Body of pancreas (tissue), 4 donors: ENCODE measurements at regions not wholly inside any gene's neighbourhood (a gene's known extent, or its start where the extent isn't known, plus 50 kb on each side); places are given as distances from the start of the nearest gene placed in this dataset.

Source experiments
- ATAC-seq: fragments of 150-250 bp; one replicate; pipeline ENCODE4 v1.9.1; 2016
- DNase-seq, 4 donors: peaks; one replicate each; pipeline ENCODE4 v3.0.0-alpha.2; 2019
- H3K27ac ChIP-seq, 4 donors: fragments of 200-600 bp; sonication (generic); 1 replicate in 3 of 4; 2 replicates in 1 of 4; pipeline versions ENCODE4 v1.5.1 to v1.6.1; 2016 to 2019; ENCODE audit warnings: mild to moderate bottlenecking in 1 of 4, mixed read lengths in 1 of 4, moderate library complexity in 1 of 4
- H3K27me3 ChIP-seq, 2 donors: fragments of 200-600 bp; sonication (generic); one replicate each; pipeline ENCODE4 v1.6.0; 2016; ENCODE audit warnings: mild to moderate bottlenecking in 1 of 2
- H3K36me3 ChIP-seq, 2 donors: fragments of 200-600 bp; sonication (generic); replicated peaks in 1 of 2; 2 replicates each; pipeline ENCODE4 v1.5.1; 2016; ENCODE audit warnings: low read depth in 2 of 2; ENCODE audit not compliant: insufficient read depth in 1 of 2
- H3K4me1 ChIP-seq: fragments of 200-600 bp; sonication (generic); one replicate; pipeline ENCODE4 v1.6.0; 2016
- H3K4me3 ChIP-seq, 2 donors: fragments of 200-600 bp; sonication (generic); 1 replicate in 1 of 2; 2 replicates in 1 of 2; pipeline ENCODE4 v1.5.1; 2016 to 2019
- H3K9me3 ChIP-seq, 3 donors: fragments of 200-600 bp; sonication (generic); 1 replicate in 2 of 3; 2 replicates in 1 of 3; pipeline ENCODE4 v1.5.1; 2016
- POLR2A ChIP-seq, 3 donors: fragments of 450-650 bp; IDR thresholded peaks; one replicate each; pipeline ENCODE4 v1.6.1; 2016; ENCODE audit warnings: antibody characterized with exemption in 3 of 3, mild to moderate bottlenecking in 2 of 3
- WGBS, 2 donors: methylation state at CpG; one replicate each; pipeline ENCODE4 v1.1.5; 2017; 5-methylcytosine and 5-hydroxymethylcytosine counted together
- intact Hi-C: fragments of 100-400 bp; cut with DNase I; formaldehyde crosslinking; loops from one replicate; pipeline ENCODE4 v1.15.1; 2023
- TF ChIP-seq, protein P1 (sequence below), 7 experiments: fragments of 450-650 bp in 4 of 7; fragments of 200-600 bp in 3 of 7; sonication (generic) in 3 of 7; IDR thresholded peaks; one replicate each; pipeline ENCODE4 v1.5.1; 2016 to 2019; ENCODE audit warnings: antibody characterized with exemption in 7 of 7

DNA sequence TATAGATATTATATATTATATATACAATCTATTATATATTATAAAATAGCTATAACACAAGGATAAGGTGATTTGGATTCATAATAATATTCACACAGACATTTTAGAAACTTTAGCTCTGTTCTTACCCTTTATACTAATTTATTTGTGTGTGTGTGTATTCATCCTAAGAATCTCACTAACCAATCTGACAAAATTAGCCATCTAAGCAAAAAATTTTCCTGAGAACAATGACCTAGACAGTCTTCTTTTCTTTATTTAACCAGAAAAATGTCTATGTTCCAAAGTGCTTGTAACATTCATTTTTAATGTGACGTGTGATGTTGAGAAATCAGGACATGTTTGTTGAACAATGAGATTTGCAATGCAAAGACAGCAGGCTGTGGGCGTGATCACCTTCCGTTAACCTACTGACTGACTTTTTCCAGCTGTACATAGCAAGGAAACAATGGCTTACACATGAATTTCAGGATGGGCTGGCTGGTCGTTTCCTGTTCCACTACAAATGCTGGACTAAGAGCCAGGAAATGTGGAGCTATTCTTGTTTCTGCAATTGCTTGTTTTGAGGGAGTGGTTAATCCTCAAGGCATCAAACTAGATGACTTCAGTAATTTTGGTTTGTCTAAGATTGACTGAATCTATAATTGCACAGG lies 634.6 kb upstream of the ARGLU1 start:
- peak overlapping the region in 1 of 4 donors; percentile 41 for H3K27ac ChIP-seq
- intact Hi-C loops = no loop called here
- H3K9me3 ChIP-seq = no peaks in the 10 kb centered on the region
- H3K4me3 ChIP-seq = no peak overlapping the region
- no peaks in the 10 kb centered on the region for H3K4me1 ChIP-seq
- no peaks in the 10 kb centered on the region for H3K27me3 ChIP-seq
- H3K36me3 ChIP-seq = no peaks in the 10 kb centered on the region
- TF ChIP-seq, protein P1, sequence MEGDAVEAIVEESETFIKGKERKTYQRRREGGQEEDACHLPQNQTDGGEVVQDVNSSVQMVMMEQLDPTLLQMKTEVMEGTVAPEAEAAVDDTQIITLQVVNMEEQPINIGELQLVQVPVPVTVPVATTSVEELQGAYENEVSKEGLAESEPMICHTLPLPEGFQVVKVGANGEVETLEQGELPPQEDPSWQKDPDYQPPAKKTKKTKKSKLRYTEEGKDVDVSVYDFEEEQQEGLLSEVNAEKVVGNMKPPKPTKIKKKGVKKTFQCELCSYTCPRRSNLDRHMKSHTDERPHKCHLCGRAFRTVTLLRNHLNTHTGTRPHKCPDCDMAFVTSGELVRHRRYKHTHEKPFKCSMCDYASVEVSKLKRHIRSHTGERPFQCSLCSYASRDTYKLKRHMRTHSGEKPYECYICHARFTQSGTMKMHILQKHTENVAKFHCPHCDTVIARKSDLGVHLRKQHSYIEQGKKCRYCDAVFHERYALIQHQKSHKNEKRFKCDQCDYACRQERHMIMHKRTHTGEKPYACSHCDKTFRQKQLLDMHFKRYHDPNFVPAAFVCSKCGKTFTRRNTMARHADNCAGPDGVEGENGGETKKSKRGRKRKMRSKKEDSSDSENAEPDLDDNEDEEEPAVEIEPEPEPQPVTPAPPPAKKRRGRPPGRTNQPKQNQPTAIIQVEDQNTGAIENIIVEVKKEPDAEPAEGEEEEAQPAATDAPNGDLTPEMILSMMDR (IDR thresholded peaks at IDR 0.05) = no peak
- TF ChIP-seq POLR2A (IDR thresholded peaks at IDR 0.05) = no peak
- 13 to 17% methylated on average over 4 of the region's 4 CpGs for WGBS, 2 donors
- peak in 2 of 4 donors; percentile 10 to 17 for DNase-seq
- peak; percentile 68 for ATAC-seq

DNA sequence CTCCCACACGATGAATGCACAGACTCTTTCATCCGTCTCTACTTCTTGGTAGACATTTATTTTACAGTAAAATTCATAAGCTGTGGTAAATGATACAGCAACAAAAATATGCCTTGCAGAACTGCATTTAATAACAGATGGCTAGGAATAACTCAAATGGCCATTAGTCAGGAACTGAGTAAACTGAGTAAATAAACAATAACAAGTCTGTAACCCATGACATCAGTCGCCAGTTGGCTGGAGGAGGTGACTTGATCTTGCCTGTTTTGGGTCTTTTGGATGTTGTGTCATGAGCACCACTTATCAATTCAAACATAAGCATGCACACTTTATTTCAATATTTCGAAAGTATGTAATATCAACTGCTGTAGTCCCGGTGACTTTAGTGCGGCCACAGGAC lies 632.6 kb upstream of the ARGLU1 start:
- intact Hi-C loops = no loop called here
- H3K27me3 ChIP-seq = no peaks in the 10 kb centered on the region
- WGBS, 2 donors = 77 to 80% methylated on average over 6 of the region's 6 CpGs
- H3K9me3 ChIP-seq = no peaks in the 10 kb centered on the region
- ATAC-seq = no peak
- DNase-seq = no peak
- TF ChIP-seq, protein P1 (IDR thresholded peaks at IDR 0.05) = no peak
- no peak for TF ChIP-seq POLR2A (IDR thresholded peaks at IDR 0.05)
- no peak overlapping the region for H3K27ac ChIP-seq
- H3K36me3 ChIP-seq = no peaks in the 10 kb centered on the region
- no peak overlapping the region for H3K4me3 ChIP-seq
- no peaks in the 10 kb centered on the region for H3K4me1 ChIP-seq

DNA sequence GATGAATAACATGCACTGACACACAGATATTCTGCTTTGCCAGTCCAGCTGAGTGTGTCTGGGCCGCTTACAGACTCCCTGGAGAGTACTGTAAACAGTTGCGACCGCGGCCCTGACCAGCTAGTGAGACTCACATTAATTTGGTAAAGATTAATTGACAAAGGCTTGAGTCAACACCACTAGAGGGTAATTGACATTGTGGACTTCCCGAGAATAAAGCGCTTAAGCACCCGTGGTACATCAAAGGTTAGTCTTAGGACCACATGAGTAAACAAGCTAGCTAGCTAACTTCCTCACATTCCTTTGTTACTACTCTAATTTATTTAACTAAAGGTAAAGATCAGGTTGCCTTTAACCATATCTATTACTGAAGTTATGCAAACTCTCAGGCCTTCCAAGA lies 624.4 kb upstream of the ARGLU1 start:
- Histone ChIP-seq H3K27me3 (no peaks in the 10 kb centered on the region), H3K27ac (no peak overlapping the region), H3K9me3 (no peaks in the 10 kb centered on the region), H3K36me3 (no peaks in the 10 kb centered on the region), H3K4me1 (no peaks in the 10 kb centered on the region), H3K4me3 (no peak overlapping the region)
- TF ChIP-seq, protein P1 (IDR thresholded peaks at IDR 0.05) = no peak
- no peak for TF ChIP-seq POLR2A (IDR thresholded peaks at IDR 0.05)
- WGBS, 2 donors = 16 to 27% methylated on average over 7 of the region's 7 CpGs
- intact Hi-C loops = no loop called here
- ATAC-seq (no peak), DNase-seq (no peak)

DNA sequence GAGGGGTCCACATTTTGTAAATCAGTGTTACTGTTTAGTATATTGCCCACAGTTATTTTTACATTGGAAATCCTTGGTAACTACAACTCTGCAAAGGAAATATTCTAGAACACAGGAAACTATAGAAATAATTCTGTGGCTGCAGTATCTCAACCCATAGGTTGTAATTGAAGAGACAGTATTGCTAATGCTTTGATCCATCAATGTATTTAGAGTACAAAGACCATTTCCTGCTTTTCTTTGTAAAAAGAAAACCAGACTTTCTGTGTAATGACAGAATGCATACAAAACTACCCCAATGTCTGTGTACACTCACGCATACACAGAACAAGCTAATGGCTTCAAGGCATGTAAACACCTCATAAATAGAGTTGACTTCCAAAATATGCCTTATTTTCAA lies 622.1 kb upstream of the ARGLU1 start:
- no peak for DNase-seq
- H3K4me3 ChIP-seq = no peak overlapping the region
- no peaks in the 10 kb centered on the region for H3K36me3 ChIP-seq
- 80 to 84% methylated on average over 1 of the region's 1 CpG for WGBS, 2 donors
- H3K9me3 ChIP-seq = no peaks in the 10 kb centered on the region
- no peaks in the 10 kb centered on the region for H3K27me3 ChIP-seq
- TF ChIP-seq POLR2A (IDR thresholded peaks at IDR 0.05) = no peak
- TF ChIP-seq, protein P1 (IDR thresholded peaks at IDR 0.05) = no peak
- no peak overlapping the region for H3K27ac ChIP-seq
- intact Hi-C loops = no loop called here
- H3K4me1 ChIP-seq = no peaks in the 10 kb centered on the region
- no peak for ATAC-seq

DNA sequence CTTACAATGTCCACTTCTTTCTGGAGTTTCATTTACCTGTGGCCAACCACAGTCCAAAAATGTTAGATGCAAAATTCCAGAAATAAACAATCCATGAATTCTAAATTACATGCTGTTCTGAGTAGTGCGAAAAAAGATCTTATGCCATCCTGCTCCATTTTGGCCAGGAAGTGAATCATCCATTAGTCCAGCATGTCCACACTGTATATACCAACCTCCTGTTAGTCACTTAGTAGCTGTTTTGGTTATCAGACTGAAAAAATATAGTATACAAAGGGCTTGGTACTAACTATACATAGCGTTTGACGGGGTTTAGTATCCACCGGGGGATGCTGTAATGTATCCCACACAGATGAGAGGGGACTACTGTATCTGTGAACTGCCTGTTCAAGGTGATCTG lies 618.0 kb upstream of the ARGLU1 start:
- Histone ChIP-seq H3K36me3 (no peaks in the 10 kb centered on the region), H3K9me3 (no peaks in the 10 kb centered on the region)
- 72 to 83% methylated on average over 4 of the region's 4 CpGs for WGBS, 2 donors

More for the DNA sequence above, 618.0 kb upstream of the ARGLU1 start:
- TF ChIP-seq, protein P1 (IDR thresholded peaks at IDR 0.05) = no peak
- no peak for TF ChIP-seq POLR2A (IDR thresholded peaks at IDR 0.05)
- Histone ChIP-seq H3K27me3 (no peaks in the 10 kb centered on the region), H3K27ac (no peak overlapping the region), H3K4me1 (no peaks in the 10 kb centered on the region), H3K4me3 (no peak overlapping the region)
- intact Hi-C loops = no loop called here
- DNase-seq = no peak
- no peak for ATAC-seq
